CD4-positive, alpha-beta T cell treated with Interleukin-21 for 1 hour (primary cell): ENCODE measurements at regions not wholly inside any gene's neighbourhood (a gene's known extent, or its start where the extent isn't known, plus 50 kb on each side); places are given as distances from the start of the nearest gene placed in this dataset.
"Not testable (repeated sequence)": the region's sequence is repeated elsewhere in the genome, so short reads cannot be mapped to it uniquely, and the experiment has no call there.

Experiments used
- DNase-seq: peaks from one replicate; pipeline ENCODE4 v3.0.0-alpha.2; 2020

DNA sequence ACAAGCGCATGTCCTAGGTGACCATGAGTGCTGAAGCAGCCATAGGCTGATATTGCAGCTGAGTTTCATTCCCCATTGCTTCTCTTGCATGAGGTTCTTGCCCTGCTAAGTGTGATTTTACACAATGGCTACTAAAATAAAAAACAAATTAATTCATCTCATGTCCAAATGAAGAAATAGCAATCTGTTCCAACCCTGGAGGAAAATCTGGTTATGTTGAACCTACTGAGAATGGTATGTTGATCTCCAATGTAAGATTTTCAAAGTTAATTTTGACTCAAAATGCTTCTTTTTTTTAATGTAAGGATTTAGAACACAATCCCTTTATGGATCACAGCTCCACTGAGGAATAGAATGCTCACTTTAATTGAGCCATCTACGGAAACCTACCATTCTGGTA is 254.2 kb upstream of the CRBN start:
- DNase-seq, result no peak

DNA sequence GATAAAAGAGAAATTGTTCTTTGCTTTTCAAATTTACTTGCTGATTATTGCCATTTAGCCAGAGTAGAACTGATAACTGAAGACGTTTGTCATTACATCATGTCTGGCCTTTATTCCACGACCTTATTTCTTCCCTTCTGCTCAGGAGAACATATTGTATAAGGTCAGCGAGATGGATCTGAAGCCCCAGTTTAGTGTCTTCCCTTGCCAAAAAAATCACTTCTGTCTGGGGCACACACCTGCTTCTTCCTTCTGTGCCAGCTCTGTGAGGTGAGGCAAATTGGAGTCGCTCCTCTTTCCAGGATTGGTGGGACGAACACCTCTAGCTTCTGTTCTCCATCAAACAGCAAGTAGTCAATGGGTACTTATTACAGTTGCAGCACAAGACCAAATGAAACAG is 250.3 kb upstream of the CRBN start:
- no peak for DNase-seq

DNA sequence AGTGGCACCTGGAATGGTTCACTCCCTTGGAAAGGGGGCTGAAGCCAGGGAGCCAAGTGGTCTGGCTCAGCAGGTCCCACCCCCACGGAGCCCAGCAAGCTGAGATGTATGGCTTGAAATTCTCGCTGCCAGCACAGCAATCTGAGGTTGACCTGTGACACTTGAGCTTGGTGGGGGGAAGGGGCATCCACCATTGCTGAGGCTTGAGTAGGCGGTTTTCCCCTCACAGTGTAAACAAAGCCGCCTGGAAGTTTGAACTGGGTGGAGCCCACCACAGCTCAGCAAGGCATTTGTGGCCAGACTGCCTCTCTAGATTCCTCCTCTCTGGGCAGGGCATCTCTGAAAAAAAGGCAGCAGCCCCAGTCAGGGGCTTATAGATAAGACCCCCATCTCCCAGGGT is 228.2 kb upstream of the CRBN start:
- not testable (repeated sequence) for DNase-seq

DNA sequence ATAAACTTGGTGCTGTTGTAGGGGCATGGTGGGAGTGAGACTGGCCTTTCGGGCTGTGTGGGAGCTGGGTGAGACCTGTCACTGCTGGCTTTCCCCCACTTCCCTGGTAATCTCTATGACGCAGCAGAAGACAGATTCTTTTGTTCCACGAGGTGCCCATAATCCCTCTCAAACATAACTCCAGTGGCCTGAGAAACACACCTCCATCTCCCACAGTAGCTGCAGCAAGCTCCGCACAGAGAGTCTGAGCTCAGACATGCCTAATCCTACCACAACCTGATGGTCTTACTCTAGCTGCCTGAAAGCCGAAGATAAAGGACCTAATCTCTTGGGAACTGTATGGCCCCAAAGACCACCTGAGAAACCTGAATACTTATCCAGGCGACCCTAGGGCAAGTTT is 225.6 kb upstream of the CRBN start:
- no peak for DNase-seq

DNA sequence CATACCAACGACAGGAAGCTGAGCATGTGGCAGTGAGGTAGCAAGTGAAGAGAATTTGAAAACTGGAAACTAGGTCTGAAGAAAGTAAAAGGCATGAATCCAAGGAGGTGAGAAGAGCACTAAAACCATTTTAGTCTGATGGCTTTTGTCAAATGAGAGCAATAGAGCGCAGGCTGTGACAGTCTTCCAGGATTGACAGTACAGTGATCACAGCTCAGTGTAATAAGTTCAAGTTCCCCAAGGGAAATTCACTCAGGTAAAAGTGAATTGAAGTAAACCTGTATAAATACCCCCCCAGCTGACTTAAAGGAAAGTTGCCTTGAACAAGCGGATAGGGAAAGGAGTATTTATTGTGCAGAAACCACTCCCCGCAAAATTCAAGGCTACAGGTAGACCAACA is 224.2 kb upstream of the CRBN start:
- DNase-seq, result no peak

DNA sequence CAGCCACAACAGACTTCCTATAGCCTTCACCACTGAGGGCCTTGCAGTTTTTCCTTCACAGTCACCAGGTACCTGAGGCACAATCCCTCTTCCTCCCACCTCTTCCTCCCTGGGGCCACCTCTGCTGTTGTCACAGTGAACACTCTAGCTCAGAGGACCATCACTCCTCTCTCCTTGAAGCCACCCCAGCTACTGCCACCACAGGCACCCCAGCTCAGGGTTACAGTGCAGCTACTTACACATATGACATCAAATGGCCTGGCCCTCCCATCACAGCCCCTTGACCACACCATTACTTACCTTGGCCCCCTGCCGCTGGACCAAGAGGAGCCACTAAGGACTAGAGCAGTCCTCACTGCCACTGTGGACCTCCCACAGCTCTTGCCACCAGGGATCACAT is 213.5 kb upstream of the CRBN start:
- DNase-seq, result no peak

DNA sequence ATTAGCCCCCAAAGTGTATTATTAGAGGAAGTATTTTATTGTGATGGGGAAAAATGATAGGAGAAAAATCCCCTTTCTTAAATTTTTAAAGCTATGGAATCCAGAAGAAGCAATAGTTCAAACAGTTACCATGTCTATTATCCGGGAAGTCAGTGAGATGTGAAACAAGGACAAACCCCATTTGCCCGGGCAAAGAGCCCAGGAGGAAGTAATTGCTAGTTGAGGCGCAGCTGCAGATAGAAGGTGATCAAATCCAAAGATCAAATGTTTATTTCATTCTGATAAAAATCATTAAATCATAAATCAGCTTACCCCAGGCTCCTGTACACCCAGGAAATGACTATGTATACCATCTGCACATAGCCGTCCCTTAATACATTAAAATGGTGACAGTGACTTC is 204.0 kb upstream of the CRBN start:
- DNase-seq, result no peak

DNA sequence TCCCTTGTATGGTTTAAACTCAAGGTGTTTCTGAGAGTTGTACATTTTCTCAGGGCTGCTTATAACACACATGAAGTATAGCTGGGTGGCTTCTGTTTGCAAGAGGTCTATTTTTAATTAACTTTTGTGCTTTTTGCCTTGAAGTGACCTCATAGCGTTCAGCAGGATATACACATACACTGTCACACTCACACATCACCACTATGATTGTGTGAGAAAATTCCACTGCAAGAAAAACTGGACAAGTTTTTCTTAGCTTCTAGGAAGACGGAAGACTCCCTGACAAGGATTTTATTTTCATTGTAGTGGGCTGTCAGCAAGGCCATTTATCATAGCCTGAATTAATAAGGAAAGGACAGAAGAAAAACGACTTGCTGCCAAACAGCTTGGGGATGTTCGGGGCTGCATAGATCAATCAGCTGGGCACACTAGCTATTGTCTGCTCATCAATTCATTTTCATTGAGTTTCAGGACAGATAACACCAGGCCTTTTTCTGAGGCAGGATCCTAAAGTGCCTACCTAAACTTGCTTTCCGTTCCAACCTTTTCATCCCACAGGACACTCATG is 192.8 kb upstream of the CRBN start:
- no peak for DNase-seq

DNA sequence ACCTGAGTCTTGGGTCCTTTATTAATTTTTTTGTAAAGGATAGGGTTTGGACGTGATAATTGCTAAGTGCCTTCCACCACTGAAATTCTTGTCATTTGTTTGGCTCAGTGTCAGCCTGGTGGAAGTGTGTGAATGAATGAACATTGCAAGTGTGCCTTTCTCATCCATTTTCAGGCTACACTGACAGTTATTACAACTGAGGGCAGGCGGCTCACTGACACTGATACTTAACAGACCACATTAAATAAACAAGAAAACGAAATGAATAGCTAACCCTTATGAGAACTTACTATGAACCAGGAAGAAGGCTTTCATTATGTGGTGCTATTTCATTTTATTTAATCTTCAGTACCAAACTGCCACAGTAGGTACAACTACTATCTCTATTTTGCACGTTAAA is 188.8 kb upstream of the CRBN start:
- DNase-seq, result no peak

DNA sequence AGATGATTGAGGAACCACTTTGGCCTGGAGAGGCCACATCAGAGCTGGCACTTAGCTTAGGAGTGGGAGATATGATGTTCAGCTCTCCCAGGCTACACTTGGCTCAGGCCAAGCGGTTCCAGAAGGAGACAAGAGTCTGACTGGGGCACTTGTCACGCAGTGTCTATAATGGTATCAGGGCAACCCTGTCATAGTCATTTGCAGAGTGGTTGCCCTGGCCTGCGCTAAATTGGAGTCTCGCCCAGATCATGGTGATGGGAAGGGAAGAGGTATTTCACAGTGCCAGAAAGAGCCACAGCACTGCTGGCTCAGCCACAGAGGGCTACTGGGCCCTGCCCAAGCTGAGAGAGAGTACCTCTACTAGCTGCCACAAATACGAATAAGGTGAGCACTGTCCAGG is 186.9 kb upstream of the CRBN start:
- DNase-seq, result no peak

DNA sequence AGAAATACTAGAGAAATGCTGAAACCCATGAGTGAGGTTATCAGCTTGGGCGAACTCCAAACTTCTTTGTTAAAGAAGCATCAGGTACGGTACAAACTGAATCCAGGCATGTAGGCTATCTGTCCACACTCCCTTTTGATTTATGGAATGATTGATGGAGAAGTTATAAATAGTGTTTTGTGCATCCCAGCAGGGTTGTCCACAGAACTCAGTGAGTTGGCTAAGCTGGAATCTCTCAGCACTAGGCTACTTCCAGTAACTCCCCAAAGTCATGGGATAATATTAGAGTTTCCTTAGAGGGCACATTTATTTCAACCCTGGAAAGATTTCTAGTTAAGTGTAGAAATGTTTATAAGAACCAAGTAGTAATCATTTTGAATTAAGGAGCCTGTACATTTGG is 186.2 kb upstream of the CRBN start:
- DNase-seq, result no peak

DNA sequence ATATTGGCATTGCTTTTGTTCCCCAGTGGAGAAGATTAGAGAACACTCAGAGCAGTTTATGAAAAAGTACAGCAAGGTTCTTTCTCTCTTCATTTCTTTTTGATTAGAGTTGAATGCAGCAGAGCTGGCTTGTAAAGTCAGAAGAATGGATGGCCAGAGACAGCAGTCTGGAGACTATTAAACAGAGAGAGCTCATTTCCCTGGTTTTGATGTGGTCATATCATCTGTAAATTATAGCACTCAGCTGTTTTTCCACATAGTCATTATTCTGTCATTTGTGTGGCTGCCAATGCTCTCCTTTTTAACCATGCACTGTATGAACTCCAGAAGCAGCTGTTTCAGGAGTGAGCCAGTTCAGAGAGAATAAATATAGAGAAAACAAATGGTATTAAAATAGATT is 177.4 kb upstream of the CRBN start:
- DNase-seq, result no peak

DNA sequence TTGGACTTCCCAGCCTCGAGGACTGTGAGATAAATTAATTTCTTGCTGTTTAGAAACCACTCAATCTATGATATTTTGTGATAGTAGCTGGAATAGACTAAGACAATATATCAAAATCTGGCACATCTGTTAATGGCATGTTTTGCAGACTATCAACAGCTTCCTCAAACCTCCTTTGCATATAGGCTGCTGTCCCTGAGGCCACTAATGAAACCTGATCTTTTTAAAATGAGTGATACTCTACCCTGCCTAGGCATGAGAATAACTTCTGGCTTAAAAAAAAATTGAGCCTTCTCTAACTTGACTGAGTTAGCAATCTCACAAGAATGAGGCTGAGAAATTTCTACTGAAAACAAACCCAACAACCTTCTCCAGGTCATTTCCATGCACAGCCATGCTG is 176.0 kb upstream of the CRBN start:
- no peak for DNase-seq

DNA sequence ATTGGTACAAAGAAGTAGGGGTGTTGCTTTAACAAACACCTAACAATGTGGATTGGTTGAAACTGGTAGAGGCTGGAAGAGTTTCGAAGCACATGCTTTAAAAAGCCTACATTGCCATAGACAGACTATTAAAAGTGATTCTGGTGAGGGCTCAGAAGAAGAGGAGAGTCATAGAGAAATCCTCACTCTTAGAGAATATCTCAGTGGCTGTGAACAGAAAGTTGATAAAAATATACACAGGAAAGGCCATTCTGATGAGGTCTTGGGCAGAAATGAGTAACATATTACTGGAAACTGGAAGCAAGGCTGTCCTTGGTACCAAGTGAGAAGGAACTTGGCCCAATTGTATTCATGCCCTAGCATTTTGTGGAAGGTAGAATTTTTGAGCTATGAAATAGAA is 173.7 kb upstream of the CRBN start:
- DNase-seq, result no peak

DNA sequence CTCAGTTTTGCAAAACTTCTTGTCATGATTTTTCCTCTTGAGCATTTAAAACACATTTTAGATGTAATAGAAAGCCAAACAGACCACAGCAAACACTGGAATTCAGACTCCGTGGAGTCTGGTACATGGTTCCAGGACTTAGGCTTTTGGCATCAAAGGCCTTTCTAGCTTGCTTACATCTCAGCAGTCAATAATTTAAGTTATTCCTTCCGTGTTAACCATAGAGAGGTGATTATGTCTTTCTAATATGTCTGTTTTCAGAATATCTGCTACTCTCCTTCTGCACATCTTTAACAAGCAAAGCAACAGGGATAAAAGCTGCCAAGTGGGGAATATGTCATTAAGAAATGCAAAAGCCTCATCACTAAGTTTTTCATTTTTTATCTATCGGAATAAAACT is 171.7 kb upstream of the CRBN start:
- no peak for DNase-seq

DNA sequence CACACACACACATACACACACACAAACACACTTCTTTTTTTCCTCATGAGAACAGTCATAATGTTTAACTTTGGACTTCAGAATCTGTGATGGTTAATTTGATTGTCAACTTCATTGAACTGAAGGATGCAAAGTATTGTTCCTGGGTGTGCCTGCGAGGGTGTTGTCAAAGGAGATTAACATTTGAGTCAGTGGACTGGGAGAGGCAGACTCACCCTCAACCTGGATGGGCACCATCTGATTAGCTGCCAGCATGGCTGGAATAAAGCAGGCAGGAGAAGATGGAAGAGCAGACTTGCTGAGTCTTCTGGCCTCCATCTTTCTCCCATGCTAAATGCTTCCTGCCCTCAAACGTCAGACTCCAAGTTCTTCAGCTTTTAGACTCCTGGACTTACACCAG is 167.6 kb upstream of the CRBN start:
- DNase-seq, result not testable (repeated sequence)

DNA sequence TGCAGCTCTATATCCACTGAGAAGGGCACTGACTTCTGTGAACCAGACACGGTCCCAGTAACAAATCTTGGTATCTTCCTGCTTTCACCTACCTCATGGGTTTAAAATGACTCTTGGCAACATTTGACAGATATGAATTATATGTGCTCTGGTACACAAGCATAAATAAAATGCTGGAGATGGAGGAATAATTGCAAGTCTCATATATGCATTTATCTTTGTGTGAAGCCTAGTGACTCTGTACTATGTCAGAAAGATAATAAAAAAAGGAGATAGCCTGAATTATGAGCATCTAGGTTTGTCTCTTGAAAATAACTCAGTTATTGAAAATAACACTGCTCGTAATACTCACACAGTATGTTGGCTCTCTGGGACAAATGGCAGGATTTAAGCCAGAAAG is 167.1 kb upstream of the CRBN start:
- DNase-seq, result no peak

DNA sequence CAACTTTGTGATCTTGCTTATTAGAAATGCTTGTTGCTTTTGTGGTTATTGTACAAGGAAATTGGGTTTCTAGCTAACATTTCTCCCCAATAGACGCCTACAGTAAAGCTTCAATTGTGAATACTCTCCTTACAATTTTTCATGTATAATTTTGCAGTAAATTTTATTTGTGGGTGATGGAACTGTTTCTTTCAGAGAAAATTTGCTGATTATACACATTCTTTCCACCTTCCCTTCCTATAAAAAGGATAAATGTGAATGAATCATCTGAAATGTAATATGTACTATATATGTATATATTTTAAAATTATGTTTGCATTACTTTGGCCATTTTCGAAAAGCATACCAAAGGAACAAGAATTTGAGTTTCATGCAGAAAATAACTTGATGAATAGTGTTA is 162.7 kb upstream of the CRBN start:
- DNase-seq, result no peak

DNA sequence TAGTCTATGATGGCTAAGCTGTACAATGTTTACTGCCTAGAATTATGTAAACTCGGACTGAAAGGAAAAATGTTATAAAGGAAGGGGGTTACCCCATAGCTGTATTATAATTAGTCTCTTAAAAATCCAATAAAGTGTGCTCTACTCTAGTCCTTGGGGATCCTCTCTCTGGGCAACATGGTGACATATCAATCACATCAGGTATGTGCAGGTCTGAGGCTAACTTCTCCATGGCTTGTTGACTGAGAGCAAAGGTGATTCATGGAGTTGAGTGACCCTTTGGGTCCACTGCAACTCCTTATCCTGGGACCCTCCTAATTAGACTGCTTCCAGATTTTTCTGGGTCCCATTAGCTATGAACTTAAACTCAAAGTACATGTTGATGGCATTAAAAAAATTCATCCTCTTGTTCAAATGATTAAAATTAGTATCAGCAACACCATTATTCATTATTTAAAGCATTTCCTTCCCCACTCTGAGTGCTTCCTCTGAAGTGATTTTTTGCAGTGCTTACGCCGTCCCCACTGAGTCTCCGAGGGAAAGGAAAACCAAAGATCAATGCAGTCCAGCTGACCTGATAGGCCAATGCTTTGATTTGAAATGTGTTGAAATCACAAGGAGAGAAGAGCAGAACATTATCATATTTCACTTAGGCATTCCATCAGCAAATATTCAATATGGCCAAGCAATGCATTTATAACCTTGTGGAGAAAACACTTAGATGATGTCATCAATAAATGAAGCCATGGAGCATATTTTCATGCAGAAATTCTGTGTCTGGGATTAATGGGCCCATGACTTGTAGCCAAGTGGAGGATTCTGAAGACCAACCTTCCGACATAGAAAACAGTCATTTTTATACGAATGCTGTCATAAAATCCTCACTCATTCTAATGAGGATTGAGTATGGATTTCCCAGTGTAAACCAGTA is 161.7 kb upstream of the CRBN start:
- no peak for DNase-seq

DNA sequence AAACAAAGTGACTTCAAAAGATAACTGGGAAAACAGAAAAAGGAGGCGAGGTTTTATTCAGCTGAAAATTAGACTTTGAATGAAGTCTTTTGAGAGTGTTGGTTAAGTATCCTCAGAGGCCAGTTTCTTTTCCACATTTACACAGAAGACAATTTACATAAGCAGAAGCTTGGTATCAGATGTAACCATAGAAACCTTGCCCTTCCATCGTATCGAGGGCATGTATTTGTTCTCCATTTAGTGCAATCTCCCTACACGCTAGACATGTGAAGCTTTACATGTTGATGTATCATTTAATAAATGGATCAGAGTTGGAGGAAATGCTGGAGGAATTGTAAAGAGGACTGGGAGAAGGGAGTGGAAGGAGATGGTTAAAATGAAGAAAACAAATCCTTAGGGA is 161.0 kb upstream of the CRBN start:
- DNase-seq, result no peak

DNA sequence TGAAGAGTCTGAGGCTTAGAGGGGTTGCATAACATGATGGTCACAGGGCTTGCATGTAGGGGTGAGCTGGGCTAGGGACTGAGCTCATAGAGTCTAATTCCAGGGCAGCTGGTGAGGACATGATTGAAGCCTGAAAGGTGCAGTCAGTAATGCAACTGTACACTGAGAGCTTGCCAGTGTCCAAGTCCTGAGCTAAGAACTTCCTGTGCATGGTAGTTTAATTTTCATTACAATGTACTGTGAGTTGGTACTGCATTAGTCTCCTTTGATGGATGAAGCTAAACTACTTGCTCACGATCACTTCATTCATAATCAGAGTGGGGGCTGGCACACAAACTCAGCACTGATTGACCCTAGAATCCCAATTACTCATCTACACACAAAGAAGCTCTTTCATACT is 156.4 kb upstream of the CRBN start:
- DNase-seq, result no peak

DNA sequence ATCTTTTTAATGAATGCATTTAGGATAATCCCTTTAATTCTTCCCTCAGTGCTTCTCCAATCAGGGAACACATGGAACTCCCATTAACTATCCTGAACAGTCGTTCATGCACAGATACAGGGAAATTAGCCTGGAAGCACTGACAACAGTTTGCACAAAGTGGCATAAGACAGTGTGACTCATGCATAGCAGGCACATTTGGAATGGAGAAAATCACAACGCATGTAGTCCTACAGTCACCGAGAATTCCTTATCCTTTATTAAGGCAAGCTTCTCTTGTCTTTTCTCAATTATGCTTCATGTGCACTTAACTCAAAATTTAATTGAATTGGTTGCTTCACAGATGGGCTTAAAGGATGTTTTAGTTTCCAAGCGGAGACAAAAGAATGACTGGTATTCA is 155.0 kb upstream of the CRBN start:
- no peak for DNase-seq

DNA sequence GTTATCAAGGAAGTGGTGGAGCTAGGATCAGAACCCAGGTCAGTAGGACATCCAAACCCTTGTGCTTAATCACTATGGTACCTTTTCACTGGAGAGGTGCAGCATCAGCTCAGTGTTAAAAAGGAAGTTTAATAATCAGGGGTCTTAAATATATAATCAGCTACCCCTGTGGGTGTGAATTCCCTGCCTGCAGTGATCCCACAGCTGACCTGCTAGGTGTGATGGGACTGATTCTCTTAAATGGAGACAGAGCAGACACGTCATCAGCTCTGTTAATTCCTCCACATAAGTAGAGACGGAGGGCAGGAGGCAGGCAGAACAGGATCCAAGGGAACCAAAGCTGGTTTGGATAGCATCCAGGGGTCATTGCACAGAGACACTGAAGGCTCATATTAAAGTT is 154.1 kb upstream of the CRBN start:
- DNase-seq, result no peak

DNA sequence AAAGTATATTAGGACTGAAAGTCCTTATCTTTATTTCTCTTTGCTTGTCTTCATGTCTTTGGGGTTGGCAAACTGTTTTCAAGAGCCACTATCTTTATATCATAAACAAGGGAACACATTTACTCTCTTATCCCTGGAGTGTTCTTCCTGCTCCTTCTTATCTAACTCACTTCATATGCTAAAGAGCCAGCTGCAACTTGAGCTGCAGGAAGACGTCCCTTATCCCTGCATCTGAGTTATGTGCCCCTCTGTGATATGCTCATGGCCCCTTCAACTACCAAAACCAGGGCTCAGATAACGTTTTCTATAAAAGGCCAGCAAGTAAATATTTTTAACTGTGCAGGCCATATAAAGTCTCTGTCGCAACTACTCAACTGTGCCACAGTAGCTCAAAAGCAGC is 137.0 kb upstream of the CRBN start:
- no peak for DNase-seq

DNA sequence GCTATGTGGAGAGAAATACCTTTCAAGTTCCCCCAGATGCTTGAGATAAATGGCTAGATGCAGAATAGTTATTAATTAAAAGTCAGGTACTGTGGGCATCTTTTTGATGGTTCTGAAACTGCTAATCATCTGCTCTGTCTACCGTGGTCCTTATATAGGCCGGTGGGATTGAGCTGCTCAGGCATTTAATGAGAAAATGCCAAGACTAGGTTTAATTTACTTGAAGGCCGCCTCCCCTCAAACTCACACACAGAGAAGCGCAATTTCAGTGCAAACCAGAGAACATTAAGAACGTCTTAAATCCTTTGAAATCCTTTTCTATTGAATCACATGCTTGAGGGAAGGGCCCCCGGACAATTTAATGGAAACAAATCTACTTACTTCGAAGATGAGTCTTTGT is 136.4 kb upstream of the CRBN start:
- DNase-seq, result no peak
